BJ (cell line): ENCODE measurements at regions not wholly inside any gene's neighbourhood (a gene's known extent, or its start where the extent isn't known, plus 50 kb on each side); places are given as distances from the start of the nearest gene placed in this dataset.

ENCODE experiments used
- CTCF ChIA-PET: fragments of 350-600 bp; formaldehyde crosslinking; extraction: SDS; loops from one replicate; lab custom pipeline; 2021; ENCODE audit warnings: antibody characterized with exemption, inconsistent platforms; lab: Yijun Ruan, JAX
- POLR2A ChIA-PET: fragments of 300-600 bp; sonication (Branson Sonifier 250); formaldehyde crosslinking; extraction: SDS; loops from one replicate; lab custom pipeline; 2021; ENCODE audit warnings: antibody characterized with exemption; lab: Charles Lee
- DNase-seq: peaks from one replicate; pipeline ENCODE4 v3.0.0-alpha.2; 2011; ENCODE audit warnings: low read depth
- H3K27me3 ChIP-seq: 2 replicates; pipeline ENCODE4 v1.6.0; 2011; ENCODE audit warnings: low read length; ENCODE audit not compliant: control insufficient read depth, insufficient read depth
- H3K36me3 ChIP-seq: 2 replicates; pipeline ENCODE4 v1.5.1; 2011; ENCODE audit warnings: low read length; ENCODE audit not compliant: control insufficient read depth, insufficient read depth
- H3K4me3 ChIP-seq: 2 replicates; pipeline ENCODE4 v1.5.1; 2011; ENCODE audit warnings: low read depth, mild to moderate bottlenecking, control low read depth, low read length
- CTCF ChIP-seq: IDR thresholded peaks from 2 replicates; pipeline ENCODE4 v1.5.1; 2011; ENCODE audit warnings: low read depth, mild to moderate bottlenecking, control low read depth, inconsistent platforms, low read length, moderate library complexity; ENCODE audit not compliant: insufficient read depth

DNA sequence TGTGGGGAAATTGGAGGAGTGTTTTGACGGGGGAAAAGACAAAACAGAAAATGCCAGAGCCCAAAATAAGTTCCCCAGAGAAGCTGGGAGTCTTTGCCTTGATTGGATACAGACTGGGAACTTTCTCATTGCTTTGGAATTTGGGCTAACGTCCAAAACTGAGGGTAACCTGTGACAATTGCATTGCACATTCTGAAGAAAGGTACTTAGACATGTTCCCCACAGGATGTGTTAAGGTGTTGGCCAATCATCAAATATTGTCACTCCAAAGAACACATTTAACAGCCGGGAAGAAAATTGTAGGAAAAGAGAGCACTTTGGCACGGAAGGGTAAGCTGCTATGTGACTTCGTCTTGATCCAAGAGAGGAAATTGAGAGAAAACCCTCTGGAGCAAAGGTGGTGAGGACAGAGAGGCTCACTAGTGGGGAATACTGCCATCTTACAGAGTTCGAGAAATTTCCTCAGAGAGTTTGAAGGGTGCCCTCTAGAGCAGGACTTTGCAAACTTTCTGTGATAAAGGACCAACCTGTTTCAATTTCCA lies 619.5 kb upstream of the TBL1XR1 start:
- POLR2A ChIA-PET, result no interaction called here
- CTCF ChIA-PET, result no interaction called here
- Histone ChIP-seq H3K27me3 (no peaks in the 10 kb centered on the region), H3K36me3 (no peaks in the 10 kb centered on the region), H3K4me3 (no peak overlapping the region)
- TF ChIP-seq CTCF, result no peak
- no peak for DNase-seq

DNA sequence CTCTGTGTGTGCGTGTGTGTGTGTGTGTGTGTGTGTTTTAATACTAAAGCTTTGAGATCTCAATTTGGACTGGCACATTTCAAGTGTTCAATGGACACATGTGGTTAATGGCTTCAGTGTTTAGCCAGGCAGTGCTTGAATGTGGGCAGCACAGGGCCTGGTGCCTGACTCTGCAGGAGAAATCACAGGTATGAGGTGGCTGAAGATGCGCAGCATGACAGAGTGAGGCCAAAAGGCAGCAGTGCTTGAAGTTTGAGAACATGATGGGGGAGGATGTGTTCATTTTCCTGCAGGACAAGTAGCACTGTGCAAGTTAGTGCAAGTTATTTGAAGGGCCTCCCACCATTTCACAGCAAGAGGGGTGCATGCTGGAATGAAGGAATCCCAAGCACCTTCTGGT lies 620.5 kb upstream of the TBL1XR1 start:
- ChIA-PET CTCF (no interaction called here), POLR2A (no interaction called here)
- Histone ChIP-seq H3K4me3 (no peak overlapping the region), H3K36me3 (no peaks in the 10 kb centered on the region), H3K27me3 (no peaks in the 10 kb centered on the region)
- DNase-seq, result no peak
- TF ChIP-seq CTCF, result no peak

DNA sequence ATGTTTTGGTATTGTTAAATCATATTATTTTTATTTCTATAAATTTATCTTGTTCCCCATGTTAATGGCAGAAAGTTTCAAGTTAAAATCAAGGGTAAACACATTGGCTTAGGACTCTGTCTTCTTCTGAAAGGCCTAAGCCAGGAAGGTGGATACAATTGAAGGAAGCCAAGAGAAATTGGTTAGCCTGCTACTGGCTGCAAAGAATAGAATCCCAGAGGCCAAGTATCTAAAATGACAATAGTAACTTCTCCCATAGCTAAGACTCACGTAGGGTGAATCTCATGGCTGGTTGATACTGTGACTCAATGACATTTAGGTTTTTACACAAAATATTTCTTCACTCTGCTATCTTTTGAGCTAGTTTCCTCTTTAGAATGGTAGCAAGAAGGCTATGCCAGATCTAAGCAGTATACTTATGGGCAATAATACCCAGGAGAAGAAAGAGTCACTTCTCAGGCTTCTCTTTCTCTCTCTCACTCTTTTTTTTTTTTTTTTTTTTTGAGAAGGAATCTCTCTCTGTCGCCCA lies 621.5 kb upstream of the TBL1XR1 start:
- no peaks in the 10 kb centered on the region for H3K36me3 ChIP-seq
- no peaks in the 10 kb centered on the region for H3K27me3 ChIP-seq
- H3K4me3 ChIP-seq, result no peak overlapping the region
- TF ChIP-seq CTCF, result no peak
- ChIA-PET POLR2A (no interaction called here), CTCF (no interaction called here)
- no peak for DNase-seq

- ChIA-PET POLR2A (interaction anchor here (0.7 kb wide), 1 partner anchor 875 kb away, joined by 5 read pairs; no protein-coding TSS in a partner anchor), CTCF (interaction anchor here (0.6 kb wide), 1 partner anchor 221 kb away, joined by 4 read pairs; no protein-coding TSS in a partner anchor)
- H3K36me3 ChIP-seq, result no peaks in the 10 kb centered on the region
- no peak for DNase-seq
- no peak for TF ChIP-seq CTCF
- no peaks in the 10 kb centered on the region for H3K27me3 ChIP-seq
- no peak overlapping the region for H3K4me3 ChIP-seq
These were observed 623.5 kb upstream of the TBL1XR1 start for GRCh38 chr3:177820683-177821316.

DNA sequence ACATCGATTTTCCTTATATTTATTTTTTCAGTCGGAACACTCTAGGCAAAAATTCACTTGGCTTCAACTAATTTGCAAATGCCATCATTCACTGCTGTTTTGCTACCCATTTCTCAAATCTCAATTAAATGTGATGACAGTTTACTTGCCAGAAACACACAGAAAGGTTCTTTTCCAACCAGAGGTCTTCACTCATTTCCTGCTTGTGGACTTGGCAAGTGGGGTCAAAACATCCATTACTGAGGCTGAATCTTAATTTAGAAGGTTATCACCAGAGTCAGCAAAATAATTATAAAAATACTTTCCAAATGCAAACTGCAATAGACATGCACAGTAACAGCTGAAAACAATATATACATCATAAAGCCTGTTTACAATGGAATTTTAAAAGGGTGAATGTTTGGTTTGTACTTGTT lies 625.4 kb upstream of the TBL1XR1 start:
- ChIA-PET CTCF (no interaction called here), POLR2A (no interaction called here)
- H3K4me3 ChIP-seq, result no peak overlapping the region
- no peak for TF ChIP-seq CTCF
- no peaks in the 10 kb centered on the region for H3K36me3 ChIP-seq
- DNase-seq, result no peak
- H3K27me3 ChIP-seq, result no peaks in the 10 kb centered on the region
